ENCODE measurements at regions not wholly inside any gene's neighbourhood (a gene's known extent, or its start where the extent isn't known, plus 50 kb on each side); places are given as distances from the start of the nearest gene placed in this dataset.

GRCh38 chr4:115171220-115171619 is 57.8 kb upstream of the NDST4 start:
- TF ChIP-seq CTCF (IDR thresholded peaks at IDR 0.05; ENCODE audit: borderline replicate concordance, extremely low read depth, insufficient read depth) = no peak
- peak; percentile 35 for FAIRE-seq
- H3K27me3 ChIP-seq (ENCODE audit: control insufficient read depth, insufficient read depth, low read length) = no peaks in the 10 kb centered on the region

GRCh38 chr4:115165503-115165902 is 52.1 kb upstream of the NDST4 start:
- Histone ChIP-seq H3K4me1 (ENCODE audit: control insufficient read depth in 2 of 3, insufficient read depth in 2 of 3, low read depth in 1 of 3, low read length in 3 of 3) (no peaks in the 10 kb centered on the region), H3K36me3 (ENCODE audit: control insufficient read depth in 2 of 3, insufficient read depth in 3 of 3, low read length in 3 of 3) (no peaks in the 10 kb centered on the region), H3K27me3 (ENCODE audit: control insufficient read depth, insufficient read depth, low read length) (no peaks in the 10 kb centered on the region), H3K4me3 (ENCODE audit: low read length in 3 of 3) (no peak overlapping the region), H3K27ac (ENCODE audit: low read depth in 2 of 2, low read length in 2 of 2) (no peak overlapping the region), H3K9me3 (ENCODE audit: control insufficient read depth in 2 of 3, insufficient read depth in 1 of 3, low read length in 3 of 3) (no peaks in the 10 kb centered on the region), H3K9ac (ENCODE audit: low read length in 3 of 3) (no peak overlapping the region)
- FAIRE-seq (no peak), DNase-seq (no peak)
- intact Hi-C loops (cut with DNase I) = no loop called here
- TF ChIP-seq CTCF (IDR thresholded peaks at IDR 0.05; ENCODE audit: borderline replicate concordance, extremely low read depth, insufficient read depth) = no peak

More at GRCh38 chr4:115171220-115171619, 57.8 kb upstream of the NDST4 start:
- intact Hi-C loops (cut with DNase I) = no loop called here
- Histone ChIP-seq H3K9ac (ENCODE audit: low read length in 3 of 3) (no peak overlapping the region), H3K4me1 (ENCODE audit: control insufficient read depth in 2 of 3, insufficient read depth in 2 of 3, low read depth in 1 of 3, low read length in 3 of 3) (no peaks in the 10 kb centered on the region), H3K4me3 (ENCODE audit: low read length in 3 of 3) (no peak overlapping the region), H3K27ac (ENCODE audit: low read depth in 2 of 2, low read length in 2 of 2) (no peak overlapping the region), H3K9me3 (ENCODE audit: control insufficient read depth in 2 of 3, insufficient read depth in 1 of 3, low read length in 3 of 3) (no peaks in the 10 kb centered on the region), H3K36me3 (ENCODE audit: control insufficient read depth in 2 of 3, insufficient read depth in 3 of 3, low read length in 3 of 3) (no peaks in the 10 kb centered on the region)
- no peak for DNase-seq

All from kidney (tissue), 13 donors.